Esophagus muscularis mucosa (tissue), 4 donors: ENCODE measurements at regions not wholly inside any gene's neighbourhood (a gene's known extent, or its start where the extent isn't known, plus 50 kb on each side); places are given as distances from the start of the nearest gene placed in this dataset.

ENCODE experiments used
- DNase-seq: peaks from one replicate; pipeline ENCODE4 v3.0.0-alpha.2; 2017; ENCODE audit errors: extremely low spot score
- H3K27ac ChIP-seq, 4 donors: fragments of 200-600 bp; sonication (generic); replicated peaks in 1 of 4; 1 replicate in 3 of 4; 2 replicates in 1 of 4; pipeline ENCODE4 v1.5.1; 2016 to 2019; ENCODE audit warnings: mild to moderate bottlenecking in 1 of 4
- H3K27me3 ChIP-seq, 4 donors: fragments of 200-600 bp; sonication (generic); one replicate each; pipeline versions ENCODE4 v1.5.1 to v1.6.0; 2016 to 2019
- H3K36me3 ChIP-seq, 4 donors: fragments of 200-600 bp; sonication (generic); one replicate each; pipeline ENCODE4 v1.5.1; 2016 to 2019
- H3K4me1 ChIP-seq, 4 donors: fragments of 200-600 bp; sonication (generic); one replicate each; pipeline ENCODE4 v1.5.1; 2016 to 2019
- H3K4me3 ChIP-seq, 4 donors: fragments of 200-600 bp; sonication (generic); 1 replicate in 2 of 4; 2 replicates in 2 of 4; pipeline ENCODE4 v1.5.1; 2016 to 2019; ENCODE audit warnings: mild to moderate bottlenecking in 4 of 4, moderate library complexity in 1 of 4
- H3K9me3 ChIP-seq, 4 donors: fragments of 200-600 bp; sonication (generic); 1 replicate in 3 of 4; 2 replicates in 1 of 4; pipeline ENCODE4 v1.5.1; 2016 to 2019
- CTCF ChIP-seq, 3 experiments: fragments of 200-600 bp in 2 of 3; fragments of 450-650 bp in 1 of 3; sonication (generic) in 2 of 3; IDR thresholded peaks; one replicate each; pipeline ENCODE4 v1.5.1; 2017 to 2019; ENCODE audit warnings: antibody characterized with exemption in 3 of 3, mild to moderate bottlenecking in 2 of 3, moderate library complexity in 1 of 3
- EP300 ChIP-seq: sonication (generic); formaldehyde crosslinking; IDR thresholded peaks from one replicate; pipeline ENCODE4 v1.6.1; 2017; ENCODE audit warnings: antibody characterized with exemption
- POLR2A ChIP-seq: fragments of 450-650 bp; IDR thresholded peaks from one replicate; pipeline ENCODE4 v1.6.1; 2017; ENCODE audit warnings: antibody characterized with exemption, moderate library complexity, mild to moderate bottlenecking, low read depth
- POLR2AphosphoS5 ChIP-seq, 2 donors: sonication (generic); formaldehyde crosslinking; IDR thresholded peaks; one replicate each; pipeline ENCODE4 v1.6.1; 2017; ENCODE audit warnings: antibody characterized with exemption in 2 of 2
- WGBS: methylation state at CpG from one replicate; pipeline ENCODE4 v1.1.5; 2018; 5-methylcytosine and 5-hydroxymethylcytosine counted together
- intact Hi-C: fragments of 100-400 bp; cut with DNase I; formaldehyde crosslinking; loops from one replicate; pipeline ENCODE4 v1.15.1; 2023

- TF ChIP-seq POLR2A (no peak), EP300 (no peak), CTCF (IDR thresholded peaks at IDR 0.05) (no peak), POLR2AphosphoS5 (IDR thresholded peaks at IDR 0.05) (no peak)
- DNase-seq: no peak
- WGBS: 90% methylated on average over 2 of the region's 2 CpGs
- peaks cover 0 to 3% (median 1%) of the 10 kb centered on the region in 4 donors for H3K4me1 ChIP-seq
- H3K36me3 ChIP-seq: no peaks in the 10 kb centered on the region
- intact Hi-C loops: no loop called here
- H3K4me3 ChIP-seq: no peak overlapping the region
- H3K27ac ChIP-seq: no peak overlapping the region
- H3K27me3 ChIP-seq: no peaks in the 10 kb centered on the region
- no peaks in the 10 kb centered on the region for H3K9me3 ChIP-seq
Observed at GRCh38 chr5:52658246-52658645, 129.5 kb upstream of the ITGA1 start.

GRCh38 chr5:52660621-52661020 is 127.1 kb upstream of the ITGA1 start:
- TF ChIP-seq EP300: no peak
- TF ChIP-seq POLR2A: no peak
- no peak for TF ChIP-seq POLR2AphosphoS5 (IDR thresholded peaks at IDR 0.05)
- TF ChIP-seq CTCF (IDR thresholded peaks at IDR 0.05): no peak
- WGBS: 96% methylated on average over 1 of the region's 1 CpG
- H3K27ac ChIP-seq: no peak overlapping the region
- intact Hi-C loops: no loop called here
- H3K36me3 ChIP-seq: no peaks in the 10 kb centered on the region
- no peaks in the 10 kb centered on the region for H3K9me3 ChIP-seq
- H3K4me3 ChIP-seq: no peak overlapping the region
- DNase-seq: no peak
- peaks cover 0 to 4% (median 3%) of the 10 kb centered on the region in 4 donors for H3K4me1 ChIP-seq
- no peaks in the 10 kb centered on the region for H3K27me3 ChIP-seq

- no peaks in the 10 kb centered on the region for H3K9me3 ChIP-seq
- no peak overlapping the region for H3K4me3 ChIP-seq
- no peak for DNase-seq
- TF ChIP-seq CTCF (IDR thresholded peaks at IDR 0.05) (no peak), POLR2AphosphoS5 (IDR thresholded peaks at IDR 0.05) (no peak), EP300 (no peak), POLR2A (no peak)
- no peaks in the 10 kb centered on the region for H3K36me3 ChIP-seq
- intact Hi-C loops: no loop called here
- no peaks in the 10 kb centered on the region for H3K27me3 ChIP-seq
- no peak overlapping the region for H3K27ac ChIP-seq
- peaks cover 0 to 4% (median 1%) of the 10 kb centered on the region in 4 donors for H3K4me1 ChIP-seq
- 51% methylated on average over 2 of the region's 2 CpGs for WGBS
Observed at GRCh38 chr5:52661903-52662595, 125.7 kb upstream of the ITGA1 start.

- Histone ChIP-seq H3K27ac (no peak overlapping the region), H3K4me1 (peaks cover 0 to 4% (median 0%) of the 10 kb centered on the region in 4 donors), H3K4me3 (no peak overlapping the region), H3K9me3 (no peaks in the 10 kb centered on the region), H3K27me3 (no peaks in the 10 kb centered on the region), H3K36me3 (no peaks in the 10 kb centered on the region)
- TF ChIP-seq POLR2AphosphoS5 (IDR thresholded peaks at IDR 0.05) (no peak), POLR2A (no peak), EP300 (no peak), CTCF (IDR thresholded peaks at IDR 0.05) (no peak)
- WGBS: 35% methylated on average over 2 of the region's 2 CpGs
- DNase-seq: no peak
- intact Hi-C loops: no loop called here
Observed at GRCh38 chr5:52665559-52665958, 122.2 kb upstream of the ITGA1 start.

- no peak overlapping the region for H3K27ac ChIP-seq
- no peak for TF ChIP-seq EP300
- TF ChIP-seq CTCF (IDR thresholded peaks at IDR 0.05): no peak
- no peak for TF ChIP-seq POLR2A
- TF ChIP-seq POLR2AphosphoS5 (IDR thresholded peaks at IDR 0.05): no peak
- H3K4me1 ChIP-seq: peaks cover 0 to 4% (median 0%) of the 10 kb centered on the region in 4 donors
- intact Hi-C loops: no loop called here
- H3K27me3 ChIP-seq: no peaks in the 10 kb centered on the region
- DNase-seq: no peak
- H3K4me3 ChIP-seq: no peak overlapping the region
- no peaks in the 10 kb centered on the region for H3K9me3 ChIP-seq
- H3K36me3 ChIP-seq: no peaks in the 10 kb centered on the region
- WGBS: 99% methylated on average over 3 of the region's 3 CpGs
Observed at GRCh38 chr5:52668139-52668538, 119.6 kb upstream of the ITGA1 start.
